ENCODE measurements at regions not wholly inside any gene's neighbourhood (a gene's known extent, or its start where the extent isn't known, plus 50 kb on each side); places are given as distances from the start of the nearest gene placed in this dataset.

DNA sequence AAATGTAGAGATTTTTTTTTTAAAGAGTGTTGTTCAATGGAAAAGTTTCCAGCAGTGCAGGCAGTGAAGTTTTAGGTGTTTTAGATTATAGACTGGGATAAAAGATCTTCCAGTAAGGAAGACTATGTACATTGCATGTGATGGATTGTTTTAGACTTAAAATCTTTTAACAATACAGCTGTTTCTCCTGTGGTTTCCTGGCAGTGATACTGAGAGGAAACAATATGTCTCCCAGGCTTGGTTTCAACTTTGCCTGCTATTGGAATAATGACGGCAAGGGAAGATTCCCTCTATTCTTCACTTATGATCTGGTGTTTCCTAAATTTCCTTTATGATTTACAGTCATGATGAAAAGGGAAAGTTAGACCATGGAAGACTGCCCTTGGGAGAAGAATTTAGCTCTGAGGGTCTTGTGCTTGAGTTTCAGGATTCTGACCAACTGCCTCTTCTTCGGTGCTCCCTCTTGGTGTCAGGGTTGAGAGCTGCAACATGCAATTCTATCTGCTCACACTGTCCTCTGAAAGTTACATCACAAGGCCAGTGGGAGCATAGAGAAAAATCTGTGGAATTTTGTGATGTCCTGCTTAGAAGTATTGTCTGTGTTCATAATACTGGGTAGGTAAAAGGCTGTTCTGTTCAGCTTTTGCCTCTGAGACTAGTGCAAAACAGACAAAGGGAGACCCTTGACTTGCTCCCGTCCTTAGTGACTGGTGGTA, 262.8 kb upstream of the MAN1A1 start:
- Histone ChIP-seq H3K27me3 (ENCODE audit: insufficient read depth) (no peaks in the 10 kb centered on the region), H3K79me2 (ENCODE audit: insufficient read depth) (no peaks in the 10 kb centered on the region), H3K9ac (no peak overlapping the region), H3K9me2 (no peaks in the 10 kb centered on the region), H3K4me2 (no peak overlapping the region), H3K4me1 (ENCODE audit: control insufficient read depth in 1 of 2, insufficient read depth in 2 of 2, low read depth in 1 of 2, low read length in 1 of 2) (peaks cover 0 to 9% of the 10 kb centered on the region in 2 experiments; a peak in 2 of 4 replicates), H3K9me3 (no peaks in the 10 kb centered on the region), H3K4me3 (ENCODE audit: low read depth in 2 of 2, low read length in 1 of 2) (no peak overlapping the region), H3F3A (replicated peaks; ENCODE audit: insufficient read depth) (no peaks in the 10 kb centered on the region), H3K36me3 (replicated peaks in 1 of 2; ENCODE audit: control insufficient read depth in 1 of 2, insufficient read depth in 2 of 2, low read length in 1 of 2) (no peaks in the 10 kb centered on the region), H3K27ac (ENCODE audit: low read depth in 2 of 2, low read length in 1 of 2) (no peak overlapping the region), H4K20me1 (ENCODE audit: insufficient read depth) (no peaks in the 10 kb centered on the region), H2AFZ (ENCODE audit: low read depth) (no peak overlapping the region; the same call in 1 of the 2 replicates)
- TF ChIP-seq, protein P1, sequence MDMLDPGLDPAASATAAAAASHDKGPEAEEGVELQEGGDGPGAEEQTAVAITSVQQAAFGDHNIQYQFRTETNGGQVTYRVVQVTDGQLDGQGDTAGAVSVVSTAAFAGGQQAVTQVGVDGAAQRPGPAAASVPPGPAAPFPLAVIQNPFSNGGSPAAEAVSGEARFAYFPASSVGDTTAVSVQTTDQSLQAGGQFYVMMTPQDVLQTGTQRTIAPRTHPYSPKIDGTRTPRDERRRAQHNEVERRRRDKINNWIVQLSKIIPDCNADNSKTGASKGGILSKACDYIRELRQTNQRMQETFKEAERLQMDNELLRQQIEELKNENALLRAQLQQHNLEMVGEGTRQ (IDR thresholded peaks at IDR 0.05; ENCODE audit: borderline replicate concordance, low read depth, low read length), result no peak
- TF ChIP-seq SMC3 (IDR thresholded peaks at IDR 0.05; ENCODE audit: low read depth, low read length) (no peak), RAD21 (IDR thresholded peaks at IDR 0.05; ENCODE audit: low read length) (no peak), SIN3A (IDR thresholded peaks at IDR 0.05; ENCODE audit: borderline replicate concordance, low read depth, low read length) (no peak)
- TF ChIP-seq, protein P2, sequence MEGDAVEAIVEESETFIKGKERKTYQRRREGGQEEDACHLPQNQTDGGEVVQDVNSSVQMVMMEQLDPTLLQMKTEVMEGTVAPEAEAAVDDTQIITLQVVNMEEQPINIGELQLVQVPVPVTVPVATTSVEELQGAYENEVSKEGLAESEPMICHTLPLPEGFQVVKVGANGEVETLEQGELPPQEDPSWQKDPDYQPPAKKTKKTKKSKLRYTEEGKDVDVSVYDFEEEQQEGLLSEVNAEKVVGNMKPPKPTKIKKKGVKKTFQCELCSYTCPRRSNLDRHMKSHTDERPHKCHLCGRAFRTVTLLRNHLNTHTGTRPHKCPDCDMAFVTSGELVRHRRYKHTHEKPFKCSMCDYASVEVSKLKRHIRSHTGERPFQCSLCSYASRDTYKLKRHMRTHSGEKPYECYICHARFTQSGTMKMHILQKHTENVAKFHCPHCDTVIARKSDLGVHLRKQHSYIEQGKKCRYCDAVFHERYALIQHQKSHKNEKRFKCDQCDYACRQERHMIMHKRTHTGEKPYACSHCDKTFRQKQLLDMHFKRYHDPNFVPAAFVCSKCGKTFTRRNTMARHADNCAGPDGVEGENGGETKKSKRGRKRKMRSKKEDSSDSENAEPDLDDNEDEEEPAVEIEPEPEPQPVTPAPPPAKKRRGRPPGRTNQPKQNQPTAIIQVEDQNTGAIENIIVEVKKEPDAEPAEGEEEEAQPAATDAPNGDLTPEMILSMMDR (IDR thresholded peaks at IDR 0.05), result peak; percentile 10; the same call in 1 of the 2 replicates
- TF ChIP-seq, protein P3, sequence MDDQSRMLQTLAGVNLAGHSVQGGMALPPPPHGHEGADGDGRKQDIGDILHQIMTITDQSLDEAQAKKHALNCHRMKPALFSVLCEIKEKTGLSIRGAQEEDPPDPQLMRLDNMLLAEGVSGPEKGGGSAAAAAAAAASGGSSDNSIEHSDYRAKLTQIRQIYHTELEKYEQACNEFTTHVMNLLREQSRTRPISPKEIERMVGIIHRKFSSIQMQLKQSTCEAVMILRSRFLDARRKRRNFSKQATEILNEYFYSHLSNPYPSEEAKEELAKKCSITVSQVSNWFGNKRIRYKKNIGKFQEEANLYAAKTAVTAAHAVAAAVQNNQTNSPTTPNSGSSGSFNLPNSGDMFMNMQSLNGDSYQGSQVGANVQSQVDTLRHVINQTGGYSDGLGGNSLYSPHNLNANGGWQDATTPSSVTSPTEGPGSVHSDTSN (IDR thresholded peaks at IDR 0.05), result no peak
- ChIA-PET CTCF (interaction anchor here (1.9 kb wide), 1 partner anchor 262 kb away, joined by 5 read pairs; no protein-coding TSS in a partner anchor), POLR2A (no interaction called here)
- no peak for DNase-seq
- WGBS (ENCODE audit: low lambda C conversion rate), result 41% methylated on average over 3 of the region's 3 CpGs

DNA sequence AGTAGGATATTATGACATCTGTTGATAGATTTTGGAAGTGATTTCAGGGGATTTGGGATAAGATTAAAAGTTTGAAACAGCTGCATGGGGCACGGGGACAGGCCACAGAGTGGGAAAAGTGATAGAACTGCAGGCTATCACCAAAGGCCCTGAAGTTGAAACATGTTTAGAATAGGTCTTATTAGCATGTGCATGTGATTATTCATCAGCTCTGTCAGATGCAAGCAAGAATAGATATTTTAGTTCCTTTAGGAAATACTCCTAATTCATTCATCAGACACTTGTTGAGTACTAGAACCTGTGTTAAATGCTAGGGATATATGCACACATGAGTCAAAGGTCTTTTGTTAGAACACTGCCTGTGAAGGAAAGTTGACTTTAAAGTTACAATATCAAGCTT, 261.2 kb upstream of the MAN1A1 start:
- CTCF ChIA-PET, result interaction anchor here (1.0 kb wide), 1 partner anchor 18 kb away, joined by 3 read pairs; no protein-coding TSS in a partner anchor
- no peaks in the 10 kb centered on the region for H3K9me3 ChIP-seq
- TF ChIP-seq JUND (IDR thresholded peaks at IDR 0.05) (no peak), MEF2A (IDR thresholded peaks at IDR 0.05; ENCODE audit: borderline replicate concordance, low read depth) (no peak), RCOR1 (IDR thresholded peaks at IDR 0.05; ENCODE audit: low read length) (no peak)
- TF ChIP-seq, protein P4, sequence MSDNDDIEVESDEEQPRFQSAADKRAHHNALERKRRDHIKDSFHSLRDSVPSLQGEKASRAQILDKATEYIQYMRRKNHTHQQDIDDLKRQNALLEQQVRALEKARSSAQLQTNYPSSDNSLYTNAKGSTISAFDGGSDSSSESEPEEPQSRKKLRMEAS (IDR thresholded peaks at IDR 0.05; ENCODE audit: low read depth), result no peak

More for the DNA sequence above, 261.2 kb upstream of the MAN1A1 start:
- H3K36me3 ChIP-seq (replicated peaks in 1 of 2; ENCODE audit: control insufficient read depth in 1 of 2, insufficient read depth in 2 of 2, low read length in 1 of 2), result no peaks in the 10 kb centered on the region
- peaks cover 0 to 9% of the 10 kb centered on the region in 2 experiments; a peak in 1 of 4 replicates for H3K4me1 ChIP-seq (ENCODE audit: control insufficient read depth in 1 of 2, insufficient read depth in 2 of 2, low read depth in 1 of 2, low read length in 1 of 2)
- no peaks in the 10 kb centered on the region for H3F3A ChIP-seq (replicated peaks; ENCODE audit: insufficient read depth)
- no peaks in the 10 kb centered on the region for H3K79me2 ChIP-seq (ENCODE audit: insufficient read depth)
- POLR2A ChIA-PET, result no interaction called here
- no peaks in the 10 kb centered on the region for H3K9me2 ChIP-seq
- H3K27me3 ChIP-seq (ENCODE audit: insufficient read depth), result no peaks in the 10 kb centered on the region
- no peak overlapping the region for H3K27ac ChIP-seq (ENCODE audit: low read depth in 2 of 2, low read length in 1 of 2)
- WGBS (ENCODE audit: low lambda C conversion rate), result 77% methylated on average over 1 of the region's 1 CpG
- H3K4me2 ChIP-seq, result no peak overlapping the region
- no peak overlapping the region for H3K4me3 ChIP-seq (ENCODE audit: low read depth in 2 of 2, low read length in 1 of 2)
- no peak overlapping the region for H3K9ac ChIP-seq
- no peak overlapping the region for H2AFZ ChIP-seq (ENCODE audit: low read depth)
- no peak for DNase-seq
- no peaks in the 10 kb centered on the region for H4K20me1 ChIP-seq (ENCODE audit: insufficient read depth)
